Right lobe of liver (tissue), 4 donors: ENCODE measurements at regions not wholly inside any gene's neighbourhood (a gene's known extent, or its start where the extent isn't known, plus 50 kb on each side); places are given as distances from the start of the nearest gene placed in this dataset.

Experiments
- POLR2A ChIP-seq: fragments of 450-650 bp; IDR thresholded peaks from one replicate; pipeline ENCODE4 v1.6.1; 2017; ENCODE audit warnings: antibody characterized with exemption, mild to moderate bottlenecking
- TF ChIP-seq, protein P1 (sequence below), 4 donors: fragments of 200-600 bp in 3 of 4; fragments of 450-650 bp in 1 of 4; IDR thresholded peaks; one replicate each; pipeline versions ENCODE4 v1.5.1 to v1.8.0; 2016 to 2022; ENCODE audit warnings: antibody characterized with exemption in 4 of 4, mild to moderate bottlenecking in 2 of 4
- donor health status: DM: no; HTN: no; CAD: no.
- donor health status: DM: no; HTN: no; CAD: no.
- donor health status: DM: no; HTN: yes; CAD: no.

DNA sequence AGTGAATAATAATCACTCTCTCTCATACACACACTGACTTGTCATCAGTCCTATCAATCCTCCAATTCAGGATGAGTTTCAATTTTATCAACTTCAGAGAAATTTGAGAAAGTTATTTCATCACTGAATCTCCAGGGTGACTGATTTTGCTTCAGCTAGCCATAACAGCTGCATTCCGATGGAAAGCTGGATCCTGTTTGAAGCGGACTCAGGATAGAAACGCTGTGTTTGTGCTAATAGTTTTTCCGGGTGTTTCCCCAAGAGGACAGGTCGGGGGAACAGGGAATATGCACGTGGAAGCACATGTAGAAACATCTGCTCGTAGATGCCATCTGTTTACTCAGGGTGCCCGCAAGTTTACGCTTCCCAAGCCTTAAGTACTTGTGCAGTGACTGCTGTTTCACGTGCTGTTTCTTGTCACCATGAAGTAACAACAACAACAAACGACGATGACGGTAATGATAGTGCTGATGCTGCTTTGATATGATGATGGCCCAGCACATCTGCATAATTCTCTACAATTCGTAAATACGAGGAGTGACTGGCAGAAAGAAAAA, 263.7 kb upstream of the DAPK1 start:
- TF ChIP-seq, protein P1, sequence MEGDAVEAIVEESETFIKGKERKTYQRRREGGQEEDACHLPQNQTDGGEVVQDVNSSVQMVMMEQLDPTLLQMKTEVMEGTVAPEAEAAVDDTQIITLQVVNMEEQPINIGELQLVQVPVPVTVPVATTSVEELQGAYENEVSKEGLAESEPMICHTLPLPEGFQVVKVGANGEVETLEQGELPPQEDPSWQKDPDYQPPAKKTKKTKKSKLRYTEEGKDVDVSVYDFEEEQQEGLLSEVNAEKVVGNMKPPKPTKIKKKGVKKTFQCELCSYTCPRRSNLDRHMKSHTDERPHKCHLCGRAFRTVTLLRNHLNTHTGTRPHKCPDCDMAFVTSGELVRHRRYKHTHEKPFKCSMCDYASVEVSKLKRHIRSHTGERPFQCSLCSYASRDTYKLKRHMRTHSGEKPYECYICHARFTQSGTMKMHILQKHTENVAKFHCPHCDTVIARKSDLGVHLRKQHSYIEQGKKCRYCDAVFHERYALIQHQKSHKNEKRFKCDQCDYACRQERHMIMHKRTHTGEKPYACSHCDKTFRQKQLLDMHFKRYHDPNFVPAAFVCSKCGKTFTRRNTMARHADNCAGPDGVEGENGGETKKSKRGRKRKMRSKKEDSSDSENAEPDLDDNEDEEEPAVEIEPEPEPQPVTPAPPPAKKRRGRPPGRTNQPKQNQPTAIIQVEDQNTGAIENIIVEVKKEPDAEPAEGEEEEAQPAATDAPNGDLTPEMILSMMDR (IDR thresholded peaks at IDR 0.05): no peak
- TF ChIP-seq POLR2A: no peak
